Loucy (cell line): ENCODE measurements at regions not wholly inside any gene's neighbourhood (a gene's known extent, or its start where the extent isn't known, plus 50 kb on each side); places are given as distances from the start of the nearest gene placed in this dataset.

Experiments
- H2AFZ ChIP-seq: fragments of 200-600 bp; sonication (generic); 2 replicates; pipeline ENCODE4 v1.6.0; 2016; ENCODE audit warnings: antibody characterized with exemption, mild to moderate bottlenecking, low read length, moderate library complexity
- H3F3A ChIP-seq: fragments of 200-600 bp; 2 replicates; pipeline ENCODE4 v1.6.0; 2016; ENCODE audit warnings: antibody characterized with exemption, low read depth, mild to moderate bottlenecking
- H3K27me3 ChIP-seq: fragments of 200-600 bp; sonication (generic); 2 replicates; pipeline ENCODE4 v1.6.1; 2014; ENCODE audit warnings: low read length, mild to moderate bottlenecking; ENCODE audit not compliant: insufficient read depth, poor library complexity, severe bottlenecking
- H3K36me3 ChIP-seq: fragments of 200-600 bp; sonication (generic); 2 replicates; pipeline ENCODE4 v1.6.1; 2016; ENCODE audit warnings: low read length; ENCODE audit not compliant: insufficient read depth
- H3K4me1 ChIP-seq: fragments of 200-600 bp; sonication (generic); 2 replicates; pipeline ENCODE4 v1.5.1; 2014; ENCODE audit warnings: low read length, mild to moderate bottlenecking; ENCODE audit not compliant: insufficient read depth, poor library complexity, severe bottlenecking
- H3K4me2 ChIP-seq: fragments of 200-600 bp; sonication (generic); 2 replicates; pipeline ENCODE4 v1.6.0; 2014; ENCODE audit warnings: antibody characterized with exemption, low read length, low read depth, mild to moderate bottlenecking; ENCODE audit not compliant: poor library complexity, severe bottlenecking
- H3K4me3 ChIP-seq: fragments of 200-600 bp; sonication (generic); 2 replicates; pipeline ENCODE4 v1.5.1; 2014; ENCODE audit warnings: low read length, mild to moderate bottlenecking, mixed read lengths; ENCODE audit not compliant: poor library complexity, severe bottlenecking
- H3K79me2 ChIP-seq: fragments of 200-600 bp; sonication (generic); 2 replicates; pipeline ENCODE4 v1.6.1; 2014; ENCODE audit warnings: low read length; ENCODE audit not compliant: insufficient read depth
- H3K9ac ChIP-seq: fragments of 200-600 bp; sonication (generic); 2 replicates; pipeline ENCODE4 v1.6.0; 2014; ENCODE audit warnings: mild to moderate bottlenecking, low read depth, low read length, moderate library complexity; ENCODE audit not compliant: poor library complexity, severe bottlenecking
- H3K9me2 ChIP-seq: fragments of 200-600 bp; sonication (generic); replicated peaks from 2 replicates; pipeline ENCODE4 v1.6.1; 2016; ENCODE audit warnings: low read depth, low read length, mixed read lengths
- H3K9me3 ChIP-seq: fragments of 200-600 bp; sonication (generic); 2 replicates; pipeline ENCODE4 v1.6.1; 2014; ENCODE audit warnings: mild to moderate bottlenecking, antibody characterized with exemption, low read length, low read depth; ENCODE audit not compliant: insufficient read depth
- H4K20me1 ChIP-seq: fragments of 200-600 bp; sonication (generic); 2 replicates; pipeline ENCODE4 v1.6.0; 2014; ENCODE audit warnings: antibody characterized with exemption, low read length, mild to moderate bottlenecking; ENCODE audit not compliant: insufficient read depth, poor library complexity, severe bottlenecking
- EZH2phosphoT487 ChIP-seq: fragments of 200-600 bp; IDR thresholded peaks from 2 replicates; pipeline ENCODE4 v1.6.1; 2018; ENCODE audit warnings: antibody characterized with exemption, mild to moderate bottlenecking, moderate library complexity, borderline replicate concordance
- TF ChIP-seq, protein P1 (sequence below): fragments of 200-600 bp; sonication (generic); conservative IDR thresholded peaks from 2 replicates; pipeline ENCODE4 v1.5.1; 2014; ENCODE audit warnings: mild to moderate bottlenecking, antibody characterized with exemption, low read length

DNA sequence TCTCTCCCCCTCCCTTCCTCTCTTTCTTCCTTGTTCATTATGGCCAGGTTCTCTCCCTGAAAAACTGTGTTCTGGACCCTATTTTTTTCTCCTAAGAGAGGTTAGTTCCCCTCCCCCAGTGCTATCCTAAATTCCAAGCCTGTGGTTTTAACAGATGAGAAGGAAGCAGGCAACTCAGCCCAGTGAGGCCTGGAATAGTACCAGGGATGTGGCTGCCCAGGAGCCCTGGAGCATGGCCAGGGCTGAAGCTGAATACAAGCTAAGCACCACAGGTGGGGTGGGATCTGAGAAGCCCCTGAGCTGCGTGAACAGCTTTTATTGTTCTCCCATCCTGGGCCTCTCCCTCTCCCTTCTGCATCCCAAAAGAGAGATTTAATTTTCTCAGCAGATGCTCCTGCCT lies 1581.3 kb upstream of the TMEM132C start:
- Histone ChIP-seq H2AFZ (no peak overlapping the region), H3K9ac (no peak overlapping the region), H3K4me3 (no peak overlapping the region), H3K27me3 (no peaks in the 10 kb centered on the region), H3K9me2 (no peaks in the 10 kb centered on the region), H3K36me3 (no peaks in the 10 kb centered on the region), H4K20me1 (no peaks in the 10 kb centered on the region), H3F3A (no peaks in the 10 kb centered on the region), H3K4me2 (no peak overlapping the region), H3K9me3 (no peaks in the 10 kb centered on the region), H3K4me1 (no peaks in the 10 kb centered on the region), H3K79me2 (no peaks in the 10 kb centered on the region)
- TF ChIP-seq, protein P1, sequence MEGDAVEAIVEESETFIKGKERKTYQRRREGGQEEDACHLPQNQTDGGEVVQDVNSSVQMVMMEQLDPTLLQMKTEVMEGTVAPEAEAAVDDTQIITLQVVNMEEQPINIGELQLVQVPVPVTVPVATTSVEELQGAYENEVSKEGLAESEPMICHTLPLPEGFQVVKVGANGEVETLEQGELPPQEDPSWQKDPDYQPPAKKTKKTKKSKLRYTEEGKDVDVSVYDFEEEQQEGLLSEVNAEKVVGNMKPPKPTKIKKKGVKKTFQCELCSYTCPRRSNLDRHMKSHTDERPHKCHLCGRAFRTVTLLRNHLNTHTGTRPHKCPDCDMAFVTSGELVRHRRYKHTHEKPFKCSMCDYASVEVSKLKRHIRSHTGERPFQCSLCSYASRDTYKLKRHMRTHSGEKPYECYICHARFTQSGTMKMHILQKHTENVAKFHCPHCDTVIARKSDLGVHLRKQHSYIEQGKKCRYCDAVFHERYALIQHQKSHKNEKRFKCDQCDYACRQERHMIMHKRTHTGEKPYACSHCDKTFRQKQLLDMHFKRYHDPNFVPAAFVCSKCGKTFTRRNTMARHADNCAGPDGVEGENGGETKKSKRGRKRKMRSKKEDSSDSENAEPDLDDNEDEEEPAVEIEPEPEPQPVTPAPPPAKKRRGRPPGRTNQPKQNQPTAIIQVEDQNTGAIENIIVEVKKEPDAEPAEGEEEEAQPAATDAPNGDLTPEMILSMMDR = no peak
- TF ChIP-seq EZH2phosphoT487 = no peak

DNA sequence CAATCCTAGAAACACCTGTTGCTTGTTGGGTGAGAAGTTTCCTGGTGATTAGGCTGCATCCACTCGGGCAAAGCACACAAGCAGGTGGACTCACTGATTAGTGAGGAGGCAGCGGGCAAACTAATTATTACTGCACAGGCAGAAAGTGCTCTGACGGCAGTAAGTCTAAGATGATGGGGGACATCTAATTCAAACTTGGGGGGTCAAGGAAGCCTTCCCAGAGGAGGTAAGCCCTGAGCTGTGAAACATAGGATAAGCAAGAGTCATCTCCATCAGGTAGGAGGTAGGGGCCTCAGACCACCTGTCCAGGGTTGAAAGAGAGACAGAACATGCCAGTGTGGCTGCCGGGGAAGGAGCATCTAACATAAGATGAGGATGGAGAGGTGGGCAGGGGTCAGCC lies 1578.4 kb upstream of the TMEM132C start:
- H3F3A ChIP-seq = no peaks in the 10 kb centered on the region
- no peaks in the 10 kb centered on the region; the same call in 1 of the 2 replicates for H3K9me3 ChIP-seq
- no peaks in the 10 kb centered on the region for H3K27me3 ChIP-seq
- no peaks in the 10 kb centered on the region for H3K79me2 ChIP-seq
- TF ChIP-seq EZH2phosphoT487 = no peak
- TF ChIP-seq, protein P1 = no peak
- no peaks in the 10 kb centered on the region for H3K9me2 ChIP-seq
- H3K9ac ChIP-seq = no peak overlapping the region
- no peak overlapping the region for H3K4me3 ChIP-seq
- no peaks in the 10 kb centered on the region for H3K36me3 ChIP-seq
- H3K4me1 ChIP-seq = no peaks in the 10 kb centered on the region
- no peaks in the 10 kb centered on the region for H4K20me1 ChIP-seq
- H2AFZ ChIP-seq = no peak overlapping the region
- no peak overlapping the region for H3K4me2 ChIP-seq

DNA sequence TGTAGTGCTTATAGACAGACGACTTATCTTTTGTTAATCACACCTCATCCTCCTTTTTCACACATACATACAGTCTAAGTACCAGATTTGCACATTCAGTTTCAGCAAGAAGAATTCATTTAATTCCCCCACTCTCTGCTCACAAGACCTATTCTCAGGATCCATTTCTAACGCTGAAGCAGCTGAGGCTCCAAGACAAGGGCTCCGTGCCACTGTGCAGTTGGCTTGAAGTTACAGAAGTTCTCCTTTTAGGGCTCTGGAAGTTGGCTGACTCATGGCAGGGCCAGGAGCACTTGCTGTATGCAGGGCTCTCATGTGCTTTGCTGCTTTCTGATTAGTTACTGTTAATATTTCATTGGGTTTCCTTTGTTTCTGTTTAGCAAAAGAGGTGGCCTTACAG lies 1566.9 kb upstream of the TMEM132C start:
- Histone ChIP-seq H3K9ac (no peak overlapping the region), H2AFZ (no peak overlapping the region), H3K9me3 (no peaks in the 10 kb centered on the region), H3K9me2 (no peaks in the 10 kb centered on the region), H3K27me3 (no peaks in the 10 kb centered on the region), H3F3A (no peaks in the 10 kb centered on the region), H3K79me2 (no peaks in the 10 kb centered on the region), H3K4me2 (no peak overlapping the region), H3K36me3 (no peaks in the 10 kb centered on the region), H3K4me3 (no peak overlapping the region), H4K20me1 (no peaks in the 10 kb centered on the region), H3K4me1 (no peaks in the 10 kb centered on the region)
- TF ChIP-seq EZH2phosphoT487 = no peak

DNA sequence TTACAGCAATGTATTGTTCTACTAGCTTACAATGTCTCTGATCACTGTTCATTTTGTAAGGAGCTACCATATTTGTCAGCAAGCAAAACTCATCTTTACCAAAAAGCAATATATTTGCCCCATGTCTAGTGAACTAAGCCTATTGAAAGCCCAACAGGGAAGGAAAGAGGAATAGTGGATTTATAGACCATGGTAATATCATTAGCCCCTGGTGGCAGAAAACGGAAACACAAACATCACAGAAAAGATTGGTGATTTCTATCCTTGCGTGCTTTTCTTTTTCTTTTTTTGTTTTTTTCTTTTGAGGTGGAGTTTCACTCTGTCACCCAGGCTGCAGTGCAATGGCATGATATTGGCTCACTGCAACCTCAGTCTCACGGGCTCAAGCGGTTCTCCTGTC lies 1562.4 kb upstream of the TMEM132C start:
- Histone ChIP-seq H3K79me2 (no peaks in the 10 kb centered on the region), H3K4me1 (no peaks in the 10 kb centered on the region), H3K27me3 (no peaks in the 10 kb centered on the region), H3K9me2 (no peaks in the 10 kb centered on the region), H3K4me2 (no peak overlapping the region), H3K4me3 (no peak overlapping the region), H3F3A (no peaks in the 10 kb centered on the region), H4K20me1 (no peaks in the 10 kb centered on the region), H3K9ac (no peak overlapping the region), H3K9me3 (no peaks in the 10 kb centered on the region), H3K36me3 (no peaks in the 10 kb centered on the region), H2AFZ (no peak overlapping the region)
- TF ChIP-seq EZH2phosphoT487 = no peak
- TF ChIP-seq, protein P1 = peak; percentile 40
